Activated T-cell treated with anti-CD3 and anti-CD28 coated beads, Interleukin-2, amount 50 U/mL, for 48 hours (primary cell): ENCODE measurements at regions not wholly inside any gene's neighbourhood (a gene's known extent, or its start where the extent isn't known, plus 50 kb on each side); places are given as distances from the start of the nearest gene placed in this dataset.

Experiments
- DNase-seq, 2 experiments: peaks; one replicate each; pipeline ENCODE4 v3.0.0-alpha.2; 2020

DNA sequence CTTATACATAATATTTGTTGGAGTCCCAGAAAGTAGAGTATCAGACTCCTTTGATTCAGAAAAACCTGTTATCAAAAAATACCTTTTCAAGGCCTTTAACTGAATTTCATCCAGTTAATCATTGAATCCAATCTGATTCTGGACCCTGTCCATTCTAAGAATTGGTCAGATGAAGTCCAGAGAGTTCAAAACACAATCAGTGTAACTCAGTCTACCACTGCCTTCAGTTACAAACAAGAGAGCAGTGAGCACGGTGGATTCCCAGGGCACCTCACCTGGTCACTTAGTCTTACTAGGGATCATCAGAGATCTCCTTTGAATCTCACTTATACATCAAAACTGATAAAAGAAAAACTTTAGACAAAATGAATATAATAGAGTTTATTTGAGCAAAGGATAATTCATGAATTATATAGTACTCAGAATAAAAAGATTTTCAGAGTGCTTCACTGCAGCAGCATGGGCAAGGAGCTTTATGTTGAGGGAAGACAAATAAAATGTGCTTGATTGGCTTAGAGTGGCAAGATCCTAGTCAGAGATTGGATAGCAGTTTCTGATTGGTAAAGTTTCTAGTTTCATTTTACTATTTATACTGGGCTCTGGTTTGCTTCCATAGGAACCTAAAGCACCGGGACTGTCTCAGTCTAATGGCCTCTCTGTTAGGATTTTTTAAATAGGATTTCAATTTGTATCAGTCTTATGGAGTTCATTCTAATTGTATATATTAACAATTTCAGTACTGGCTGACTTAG lies 474.9 kb upstream of the GOLIM4 start:
- DNase-seq = no peak

DNA sequence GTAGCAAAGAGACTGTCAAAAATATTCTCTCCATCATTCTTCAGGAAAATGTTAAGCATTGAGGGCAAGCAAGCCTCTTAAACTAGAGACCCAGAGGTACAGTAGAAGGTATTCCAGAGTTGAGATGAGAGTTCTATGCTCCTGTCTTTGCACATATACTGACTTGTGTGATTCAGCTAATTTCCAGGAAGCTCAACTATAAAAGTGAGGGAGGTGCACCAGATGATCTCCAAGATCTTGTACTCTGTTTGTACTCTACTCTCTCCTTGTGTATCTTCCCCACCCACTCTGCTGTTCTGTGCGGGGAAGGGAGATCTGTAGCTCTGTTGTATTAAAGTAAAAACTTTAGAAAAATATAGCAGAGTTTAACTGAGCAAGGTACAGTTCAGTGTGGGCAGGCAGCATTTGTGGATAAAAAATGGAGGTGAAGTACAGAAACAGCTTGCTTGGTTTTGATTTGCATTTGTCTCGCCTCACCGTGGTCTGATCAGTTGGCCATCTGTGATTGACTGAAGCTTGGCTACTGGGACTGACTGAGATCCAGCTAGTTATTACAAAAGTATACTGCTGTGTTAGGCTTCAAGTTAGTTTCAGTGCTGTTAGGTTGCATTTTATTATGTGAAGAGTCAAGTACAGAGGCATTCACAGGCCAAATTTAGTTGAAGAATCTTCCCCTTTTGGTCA lies 463.1 kb upstream of the GOLIM4 start:
- no peak for DNase-seq

DNA sequence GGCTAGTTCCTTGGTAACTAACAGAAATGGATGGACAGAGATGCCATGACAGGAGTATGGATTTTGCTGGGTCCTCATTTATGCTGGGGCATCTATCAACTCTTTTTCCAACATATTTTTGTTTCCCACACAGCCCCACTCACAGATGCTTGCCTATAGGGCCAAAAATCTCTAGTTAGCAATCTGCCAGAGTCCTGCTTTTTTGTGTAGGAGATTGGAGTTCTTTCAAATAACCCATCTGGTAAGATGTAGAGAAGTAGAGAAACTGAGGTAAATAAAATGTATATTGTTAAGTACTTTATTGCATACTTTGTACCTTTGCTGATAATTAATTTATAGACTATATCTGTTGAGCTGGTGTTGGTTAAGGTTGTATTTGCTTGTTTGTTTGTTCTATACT lies 456.5 kb upstream of the GOLIM4 start:
- no peak for DNase-seq

DNA sequence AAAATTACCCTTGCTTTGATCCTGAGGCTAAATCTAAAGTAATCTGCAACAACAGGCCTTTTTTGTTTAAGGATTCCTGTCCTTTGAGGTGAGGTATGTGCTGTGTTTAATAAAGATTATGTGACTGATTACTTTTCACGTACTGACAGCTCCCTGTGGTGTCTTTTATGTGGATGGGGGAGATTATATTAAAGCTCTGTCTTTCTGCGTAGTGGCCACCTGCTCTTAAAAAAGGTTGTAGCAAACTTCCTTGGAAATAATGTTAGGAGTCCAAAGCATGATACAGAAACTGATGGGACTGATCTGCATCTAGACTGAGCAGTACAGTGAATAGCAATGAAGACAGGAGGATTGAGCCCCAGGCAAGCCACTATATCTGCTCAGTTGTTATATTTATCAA lies 453.0 kb upstream of the GOLIM4 start:
- no peak for DNase-seq

DNA sequence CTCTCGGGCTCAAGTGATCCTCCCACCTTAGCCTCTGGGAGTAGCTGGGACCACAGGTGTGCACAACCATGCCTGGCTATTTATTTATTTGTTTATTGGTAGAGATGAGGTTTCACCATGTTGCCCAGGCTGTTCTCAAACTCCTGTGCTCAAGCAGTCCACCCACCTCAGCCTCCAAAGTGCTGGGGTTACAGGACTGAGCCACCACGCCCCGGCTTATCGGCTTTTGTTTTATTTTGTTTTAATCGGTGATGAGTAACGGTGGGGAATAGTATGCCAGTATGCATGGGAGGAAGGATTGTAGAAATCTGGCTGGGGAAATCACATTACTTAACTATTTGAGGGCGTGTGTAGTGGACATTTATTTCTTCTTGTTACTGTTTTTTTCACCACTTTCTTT lies 451.0 kb upstream of the GOLIM4 start:
- DNase-seq = no peak

DNA sequence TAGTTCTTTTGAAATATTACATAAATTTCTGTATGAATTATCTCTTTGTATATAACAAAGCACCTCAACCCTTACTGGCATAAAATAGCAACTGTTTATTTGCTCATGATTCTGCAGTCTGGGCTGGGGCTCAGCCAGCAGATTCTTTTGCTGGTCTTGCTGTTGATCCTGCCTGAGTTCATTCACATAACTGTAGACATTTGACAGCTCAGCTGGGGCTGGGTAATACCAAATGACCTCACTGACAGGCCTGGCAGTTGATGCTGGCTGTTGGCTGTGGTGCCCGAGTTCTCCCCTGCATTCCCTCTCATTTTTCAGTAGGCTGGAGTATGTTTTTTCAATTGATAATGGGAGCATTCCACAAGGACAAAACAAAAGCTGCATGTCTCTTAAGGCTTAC lies 449.9 kb upstream of the GOLIM4 start:
- no peak for DNase-seq

DNA sequence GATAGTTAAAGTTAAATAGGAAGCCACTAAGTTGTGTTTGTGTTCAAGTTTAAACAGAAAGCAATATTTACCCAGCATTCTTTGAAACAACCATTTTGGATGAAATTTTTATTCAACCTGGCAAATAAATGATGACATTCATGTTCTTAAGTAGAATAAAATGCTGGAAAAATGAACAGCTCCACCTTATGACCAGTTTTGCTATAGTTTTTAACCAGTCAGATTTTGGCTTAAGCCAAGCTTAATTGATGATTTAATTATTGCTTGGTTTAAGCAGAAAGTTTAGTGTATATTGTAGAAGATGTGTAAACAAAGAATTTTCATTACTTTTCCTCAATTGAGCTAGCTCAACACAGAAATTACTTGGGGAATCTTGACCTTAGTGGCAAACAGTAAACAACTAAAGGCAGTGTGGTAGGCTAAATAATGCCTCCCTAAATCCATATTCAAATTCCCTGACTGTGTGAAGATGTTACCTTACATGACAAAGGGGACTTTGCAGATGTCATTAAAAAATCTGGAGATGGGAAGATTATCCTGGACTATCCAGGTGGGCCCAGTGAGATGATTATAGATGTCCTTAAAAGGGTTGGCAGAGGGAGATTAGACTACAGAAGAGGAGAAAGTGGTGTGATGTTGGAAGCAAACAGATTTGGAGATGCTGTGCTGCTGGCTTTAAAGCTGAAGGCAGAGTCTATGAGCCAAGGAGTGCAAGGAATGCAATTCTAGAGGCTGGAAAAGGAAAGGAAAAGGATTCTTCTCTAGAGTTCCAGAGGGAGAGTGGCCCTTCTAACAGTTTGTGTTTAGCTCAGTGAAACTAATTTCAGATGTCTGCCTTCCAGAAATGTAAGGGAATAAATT lies 448.6 kb upstream of the GOLIM4 start:
- DNase-seq = no peak

DNA sequence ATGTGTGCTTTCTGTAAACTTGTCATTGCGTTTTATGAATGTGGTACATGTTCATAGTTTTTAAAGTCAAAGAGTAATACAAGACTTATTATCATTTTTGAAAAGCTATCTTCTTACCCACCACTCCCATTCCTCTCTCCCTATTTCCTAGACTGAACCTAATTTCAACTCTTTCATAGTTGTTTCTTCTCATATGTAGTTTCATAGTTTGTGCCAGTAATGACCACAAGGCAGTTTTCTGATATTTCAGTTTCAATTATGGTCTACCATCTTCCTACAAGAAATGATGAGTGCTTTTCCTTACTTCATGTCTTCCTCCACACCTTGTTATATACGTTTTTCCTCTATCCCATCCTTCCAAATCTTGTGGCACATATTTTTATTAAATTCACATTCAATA lies 445.0 kb upstream of the GOLIM4 start:
- DNase-seq = no peak

DNA sequence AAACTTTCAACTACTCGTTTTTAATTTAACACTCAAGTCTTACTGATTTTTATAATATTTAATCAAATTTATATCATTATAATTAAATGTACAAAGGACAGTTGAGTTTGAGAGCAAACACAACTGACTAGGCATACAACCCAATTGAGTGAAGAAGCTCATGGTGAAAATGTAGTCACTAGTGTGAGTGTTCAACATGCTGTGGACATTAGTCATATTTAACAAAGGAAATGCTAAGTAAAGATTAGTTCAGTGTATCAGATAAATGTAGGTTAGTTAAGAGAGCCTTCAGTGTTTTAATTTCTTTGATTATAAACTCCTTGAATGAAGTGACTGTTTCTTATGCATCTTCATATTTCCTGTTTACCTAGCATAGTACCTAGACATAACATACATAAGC lies 444.2 kb upstream of the GOLIM4 start:
- no peak for DNase-seq

DNA sequence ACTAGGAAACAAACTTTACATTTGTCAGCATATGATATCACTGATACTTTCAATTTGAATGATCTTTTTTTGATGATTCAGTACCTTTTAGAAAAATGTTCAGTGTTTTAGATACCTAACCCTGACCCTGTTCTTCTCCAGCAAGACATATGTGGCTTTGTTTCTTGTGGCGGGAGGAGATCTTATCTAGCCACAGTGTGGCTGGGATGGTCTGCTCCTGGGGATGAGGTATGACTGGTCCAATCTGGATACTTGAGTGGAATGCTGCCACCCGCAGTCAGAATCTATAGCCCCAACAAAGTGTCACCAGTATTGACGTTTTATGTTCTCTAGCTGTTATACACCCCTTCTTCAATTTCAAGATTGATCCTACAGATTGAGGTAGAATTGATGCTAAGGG lies 439.0 kb upstream of the GOLIM4 start:
- no peak for DNase-seq

DNA sequence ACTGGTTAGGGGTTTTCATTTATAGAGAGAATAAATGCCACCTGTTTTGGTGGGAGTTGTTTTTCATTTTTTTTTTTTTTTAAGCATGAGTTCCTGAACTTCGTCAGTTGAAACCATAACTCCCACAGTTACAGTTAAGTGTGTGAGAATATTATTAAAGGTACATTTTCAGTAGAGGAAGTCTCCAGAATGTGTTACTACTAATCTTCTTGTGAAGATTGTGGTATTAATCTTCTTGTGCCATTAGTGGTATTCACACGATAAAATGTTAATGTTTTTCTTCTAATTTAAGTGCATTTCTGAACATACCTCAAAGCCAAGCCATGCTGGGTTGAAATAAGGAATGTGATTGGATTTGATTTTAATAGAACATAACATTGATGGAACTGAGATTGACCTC lies 437.9 kb upstream of the GOLIM4 start:
- no peak for DNase-seq

DNA sequence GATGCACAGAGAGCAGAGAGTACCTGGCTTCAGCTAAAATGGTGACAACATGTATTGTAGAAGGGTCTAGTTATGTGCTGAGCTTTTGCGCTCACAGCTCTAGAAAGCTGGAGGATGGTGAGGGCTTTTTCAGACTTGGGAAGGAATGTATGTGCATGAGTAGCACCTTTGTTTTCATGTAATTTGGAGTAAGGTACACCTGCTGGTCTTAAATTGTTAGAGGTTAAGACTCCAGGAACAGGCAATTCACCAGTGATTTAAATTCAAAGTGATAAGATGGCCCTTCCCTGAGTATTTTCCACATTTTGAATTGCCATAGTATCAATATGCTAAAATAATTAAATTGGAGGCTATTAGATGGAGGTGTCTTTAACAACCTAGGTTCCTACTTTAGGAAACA lies 436.4 kb upstream of the GOLIM4 start:
- DNase-seq = no peak

DNA sequence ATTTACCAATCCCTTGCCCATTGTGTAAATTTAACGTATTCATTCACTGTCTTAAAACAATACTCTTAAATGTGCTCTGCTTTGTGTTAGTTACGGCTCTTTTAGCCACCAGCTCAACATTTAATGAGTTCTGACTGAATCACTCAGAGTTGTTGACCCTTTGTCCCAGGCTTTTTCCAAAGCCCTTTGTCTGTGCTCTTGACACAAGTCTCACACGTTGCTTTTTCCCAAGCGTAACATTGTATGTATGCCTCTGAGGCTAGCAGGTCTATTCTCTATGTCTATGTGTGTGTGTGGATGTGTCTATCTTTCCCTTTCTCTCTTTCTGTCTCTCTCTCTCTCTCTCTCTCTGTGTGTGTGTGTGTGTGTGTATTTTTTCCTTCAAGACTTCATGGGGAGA lies 435.4 kb upstream of the GOLIM4 start:
- no peak for DNase-seq

DNA sequence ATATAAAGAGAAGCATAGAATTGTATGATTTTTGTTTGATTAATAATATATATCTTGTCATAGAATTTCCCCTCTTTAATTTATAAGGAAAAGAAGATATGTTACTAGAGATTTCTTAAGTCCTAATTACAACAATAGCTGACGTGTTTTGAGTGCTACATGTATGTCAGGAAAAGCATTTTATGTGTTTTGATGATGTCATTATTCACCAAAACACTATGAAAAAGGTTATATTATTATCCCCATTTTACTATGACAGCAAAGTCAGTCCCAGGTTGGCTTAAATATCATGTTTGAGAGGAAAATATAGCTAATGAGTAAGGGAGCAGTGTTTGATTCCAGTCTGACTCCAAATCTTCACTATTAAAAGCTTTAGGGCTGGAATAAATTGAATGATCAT lies 428.4 kb upstream of the GOLIM4 start:
- no peak for DNase-seq

DNA sequence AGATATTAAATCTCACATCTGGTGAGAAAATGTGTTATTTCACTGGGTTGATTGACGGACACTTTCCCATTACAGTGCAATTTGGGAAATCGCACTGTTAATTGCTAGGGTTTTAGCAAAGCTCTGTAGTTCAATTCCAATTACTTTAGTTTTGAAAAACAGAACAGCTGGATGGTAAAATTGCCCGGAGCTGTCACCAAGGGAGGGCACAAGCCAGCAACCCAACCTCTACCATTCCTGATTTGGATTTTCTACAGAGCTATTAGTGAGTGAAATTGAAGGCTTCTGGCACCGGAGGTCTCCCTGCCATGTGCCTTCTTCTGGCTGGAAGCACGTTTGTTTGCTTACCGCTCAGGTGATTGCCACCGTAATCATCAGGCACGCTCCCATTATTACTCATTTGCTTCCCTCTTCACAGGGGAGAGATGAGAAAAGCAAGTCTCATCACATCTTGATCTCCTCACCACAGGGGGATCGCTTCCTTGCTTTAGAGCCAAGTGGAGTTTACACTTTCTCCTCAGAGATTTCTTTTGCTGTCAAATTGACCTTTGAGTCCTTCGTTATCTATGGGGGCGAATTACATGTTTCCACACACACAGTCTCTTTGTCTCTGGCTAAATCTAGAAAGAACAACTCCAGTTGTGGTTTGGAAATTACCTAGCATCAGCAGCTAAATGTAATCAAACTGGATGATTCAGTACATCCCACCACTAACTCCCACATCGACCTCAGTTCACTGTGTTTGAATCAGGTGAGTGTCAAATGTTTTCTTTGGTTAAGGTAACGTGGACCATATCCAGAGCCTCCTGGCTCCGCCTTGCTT lies 421.7 kb upstream of the GOLIM4 start:
- DNase-seq = no peak

DNA sequence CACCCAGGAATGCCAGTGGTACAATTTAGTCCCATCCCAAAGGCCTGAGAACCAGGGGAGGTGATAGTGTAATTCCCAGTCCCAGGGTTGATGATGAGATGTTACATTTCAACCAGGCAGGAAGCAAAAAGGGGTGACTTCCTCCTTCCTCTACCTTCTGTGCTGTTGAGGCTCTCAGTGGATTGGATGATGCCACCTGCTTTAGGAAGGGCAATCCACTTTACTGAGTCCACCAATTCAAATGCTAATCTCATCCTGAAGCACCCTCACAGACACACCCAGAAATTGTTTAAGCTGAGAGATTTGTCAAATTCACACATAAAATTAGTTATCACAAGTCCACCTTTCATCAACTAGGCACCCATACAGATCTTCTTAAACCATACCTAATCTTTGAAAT lies 418.5 kb upstream of the GOLIM4 start:
- no peak for DNase-seq

DNA sequence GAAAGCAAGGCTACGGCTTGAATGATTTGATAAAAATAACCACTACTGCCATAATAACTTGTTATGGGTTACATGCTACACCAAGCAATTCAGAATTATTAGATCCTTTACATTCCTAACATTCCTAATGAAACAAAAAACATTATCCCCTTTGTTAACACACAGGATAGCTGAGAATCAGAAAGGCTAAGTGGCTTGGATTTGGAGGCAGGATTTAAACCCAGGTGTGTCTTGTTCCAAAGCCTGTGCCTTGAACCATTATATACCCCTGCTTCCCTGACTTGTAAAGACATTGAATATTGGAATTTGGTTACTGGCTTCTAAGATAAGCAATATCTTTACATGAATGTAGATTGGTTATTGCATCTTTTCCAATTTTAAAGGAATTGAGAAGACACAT lies 417.1 kb upstream of the GOLIM4 start:
- DNase-seq = no peak

DNA sequence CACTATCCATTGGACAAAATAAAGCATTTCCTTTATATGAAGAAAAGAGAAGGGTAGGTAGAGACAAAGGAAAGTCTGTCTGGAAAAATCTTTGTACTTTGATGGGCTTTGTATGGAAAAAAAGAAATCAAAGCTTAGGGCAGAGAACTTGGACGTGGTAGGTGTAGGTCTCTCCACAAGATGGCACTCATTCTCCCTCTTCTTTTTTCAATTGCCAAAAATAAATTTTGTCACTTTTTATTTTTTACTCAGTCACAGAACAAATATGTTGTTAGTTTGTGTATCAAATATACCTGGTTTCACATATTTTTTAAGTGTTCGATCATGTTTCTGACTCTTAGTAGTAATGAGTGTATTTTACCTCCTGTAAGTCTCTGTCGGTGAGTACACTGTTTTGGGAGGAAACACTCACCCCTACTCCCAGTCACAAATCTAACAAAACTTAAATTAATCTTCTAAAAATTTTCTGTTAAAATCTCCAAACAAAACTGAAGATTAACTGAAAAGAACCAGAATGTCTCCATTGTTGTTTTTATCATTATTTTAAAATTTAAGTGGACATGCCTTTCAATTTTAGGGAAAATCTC lies 415.8 kb upstream of the GOLIM4 start:
- no peak for DNase-seq

DNA sequence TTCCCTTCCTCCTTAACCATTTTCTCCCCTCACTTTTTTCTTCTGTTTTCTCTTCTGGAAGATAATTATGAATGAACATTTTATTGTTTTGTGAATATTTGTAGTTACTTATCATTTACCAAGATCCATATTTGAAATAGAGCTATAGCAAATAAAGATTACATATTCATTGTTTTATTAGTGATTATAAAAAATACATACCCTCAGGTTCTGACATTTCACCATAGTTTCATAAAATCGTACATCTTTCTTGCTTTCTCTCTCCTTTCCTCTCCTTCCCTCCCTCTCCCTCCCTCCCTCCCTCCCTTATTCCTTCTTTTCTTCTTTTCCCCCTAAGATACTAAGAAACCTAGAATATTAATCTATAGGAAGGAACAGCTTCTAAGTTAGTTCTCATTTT lies 410.9 kb upstream of the GOLIM4 start:
- DNase-seq = no peak

DNA sequence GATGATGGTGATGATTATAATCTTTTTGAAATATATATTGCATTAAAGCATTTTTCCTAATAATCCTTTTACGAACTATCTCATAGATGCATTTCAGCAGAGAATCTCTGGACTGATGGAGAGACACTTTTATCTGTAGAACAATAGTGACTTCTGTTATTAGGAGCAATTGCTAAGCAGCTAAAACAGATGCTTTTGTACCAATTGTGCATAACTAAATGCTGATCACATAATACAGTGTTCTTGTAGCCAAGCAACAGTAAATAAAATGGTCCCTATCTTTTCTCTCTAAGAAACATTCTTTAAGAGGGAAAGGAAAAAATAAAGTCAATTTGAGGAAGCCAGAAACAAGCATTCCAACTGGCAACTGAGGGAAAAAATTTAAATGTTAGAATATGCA lies 405.8 kb upstream of the GOLIM4 start:
- no peak for DNase-seq

DNA sequence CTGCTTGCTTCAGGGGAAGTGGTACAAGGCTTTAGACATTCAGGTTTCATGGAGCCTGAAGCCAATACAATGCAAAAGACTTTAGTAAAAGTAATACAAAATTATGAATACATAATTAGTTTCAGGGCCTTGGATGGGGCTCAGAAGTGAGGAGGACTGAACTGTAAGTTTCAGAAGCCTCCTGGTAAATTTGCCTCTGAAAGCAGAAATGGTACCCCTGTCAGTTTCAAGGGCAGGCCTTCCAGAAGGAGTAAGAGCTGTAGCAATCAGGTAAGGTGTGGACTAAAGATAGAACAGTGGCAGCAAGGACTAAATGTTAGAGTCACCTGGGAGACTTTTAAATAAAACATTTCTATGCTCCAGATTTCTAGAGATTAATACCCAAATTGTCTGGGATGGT lies 402.5 kb upstream of the GOLIM4 start:
- no peak for DNase-seq

DNA sequence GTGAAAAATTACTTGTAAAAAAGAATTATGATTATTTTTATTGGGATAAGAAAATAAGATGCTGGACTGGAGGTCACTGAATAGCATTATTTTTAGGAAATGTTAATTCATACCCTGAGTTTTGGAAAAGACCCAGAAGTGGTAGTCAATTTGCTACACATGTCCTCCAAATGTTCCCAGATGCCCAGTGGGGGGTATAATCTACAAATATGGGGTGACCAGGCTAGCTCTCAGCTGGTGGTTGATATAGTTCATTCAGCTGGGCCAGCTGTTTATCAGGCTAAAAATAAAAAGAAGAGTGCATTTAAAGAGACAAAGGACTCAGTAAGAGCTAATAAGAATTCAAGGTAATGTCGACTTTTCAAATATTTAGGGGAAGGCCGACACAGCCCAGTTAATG lies 402.0 kb upstream of the GOLIM4 start:
- no peak for DNase-seq

DNA sequence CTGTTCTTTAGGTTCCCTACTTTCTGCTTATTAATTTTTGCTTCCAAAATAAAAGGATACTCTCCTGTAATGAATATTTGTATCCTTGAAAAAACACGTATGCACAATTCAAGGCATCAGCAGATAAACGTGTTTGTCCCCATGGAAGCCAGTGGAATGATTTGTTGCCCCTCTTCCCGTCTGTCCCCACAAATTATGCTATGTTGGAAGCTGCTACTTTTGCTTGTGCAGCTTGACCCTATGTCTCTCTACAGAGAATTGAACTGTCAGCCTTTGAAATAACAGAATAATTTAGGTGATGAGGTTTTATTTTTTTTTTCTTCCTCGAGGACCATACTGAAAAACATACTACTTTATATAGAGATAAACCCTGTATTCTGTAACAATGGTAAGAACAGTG lies 401.5 kb upstream of the GOLIM4 start:
- DNase-seq = no peak
